ENCODE measurements at regions not wholly inside any gene's neighbourhood (a gene's known extent, or its start where the extent isn't known, plus 50 kb on each side); places are given as distances from the start of the nearest gene placed in this dataset.

GRCh38 chrX:104307341-104307740 is 52.6 kb upstream of the ESX1 start:
- Mint-ChIP-seq H3K9me3 (no peaks in the 10 kb centered on the region), H3K4me1 (no peaks in the 10 kb centered on the region), H3K4me3 (no peak overlapping the region), H3K36me3 (ENCODE audit: low read depth) (no peaks in the 10 kb centered on the region), H3K27ac (no peak overlapping the region), H3K27me3 (no peaks in the 10 kb centered on the region)
- ATAC-seq (replicated peaks), result no peak

GRCh38 chrX:104306180-104306579 is 51.4 kb upstream of the ESX1 start:
- Mint-ChIP-seq H3K27ac (no peak overlapping the region), H3K4me1 (no peaks in the 10 kb centered on the region), H3K36me3 (ENCODE audit: low read depth) (no peaks in the 10 kb centered on the region), H3K9me3 (no peaks in the 10 kb centered on the region), H3K4me3 (no peak overlapping the region), H3K27me3 (no peaks in the 10 kb centered on the region)
- no peak for ATAC-seq (replicated peaks)

Data from activated T-helper 17 cell treated with anti-CD3 and anti-CD28 coated beads, Interleukin-2, amount 50 U/mL, for 72 hours (primary cell).